Left ventricle myocardium inferior (tissue), 1 donor: ENCODE measurements at regions not wholly inside any gene's neighbourhood (a gene's known extent, or its start where the extent isn't known, plus 50 kb on each side); places are given as distances from the start of the nearest gene placed in this dataset.

Experiments
- DNase-seq: peaks from one replicate; pipeline ENCODE4 v3.0.0-alpha.2; 2020
- H3K27ac ChIP-seq: fragments of 200-600 bp; replicated peaks from 2 replicates; pipeline ENCODE4 v1.8.0; 2021
- H3K27me3 ChIP-seq: fragments of 200-600 bp; 2 replicates; pipeline ENCODE4 v1.8.0; 2021; ENCODE audit warnings: low read depth
- H3K36me3 ChIP-seq: fragments of 200-600 bp; 2 replicates; pipeline ENCODE4 v1.8.0; 2021
- H3K4me1 ChIP-seq: fragments of 200-600 bp; 2 replicates; pipeline ENCODE4 v1.8.0; 2021
- H3K4me3 ChIP-seq: fragments of 200-600 bp; 2 replicates; pipeline ENCODE4 v1.8.0; 2021; ENCODE audit warnings: mild to moderate bottlenecking, moderate library complexity
- H3K9me3 ChIP-seq: fragments of 200-600 bp; replicated peaks from 2 replicates; pipeline ENCODE4 v1.8.0; 2021
- intact Hi-C: fragments of 100-400 bp; cut with micrococcal nuclease; formaldehyde crosslinking; loops from one replicate; pipeline ENCODE4 v1.11.0; 2022
- TF ChIP-seq, protein P1 (sequence below): fragments of 200-600 bp; IDR thresholded peaks from 2 replicates; pipeline ENCODE4 v1.8.0; 2021; ENCODE audit warnings: antibody characterized with exemption, mild to moderate bottlenecking, borderline replicate concordance
- donor health status: DM: no; HTN: yes; CAD: no; lungs with severe emphysema.

DNA sequence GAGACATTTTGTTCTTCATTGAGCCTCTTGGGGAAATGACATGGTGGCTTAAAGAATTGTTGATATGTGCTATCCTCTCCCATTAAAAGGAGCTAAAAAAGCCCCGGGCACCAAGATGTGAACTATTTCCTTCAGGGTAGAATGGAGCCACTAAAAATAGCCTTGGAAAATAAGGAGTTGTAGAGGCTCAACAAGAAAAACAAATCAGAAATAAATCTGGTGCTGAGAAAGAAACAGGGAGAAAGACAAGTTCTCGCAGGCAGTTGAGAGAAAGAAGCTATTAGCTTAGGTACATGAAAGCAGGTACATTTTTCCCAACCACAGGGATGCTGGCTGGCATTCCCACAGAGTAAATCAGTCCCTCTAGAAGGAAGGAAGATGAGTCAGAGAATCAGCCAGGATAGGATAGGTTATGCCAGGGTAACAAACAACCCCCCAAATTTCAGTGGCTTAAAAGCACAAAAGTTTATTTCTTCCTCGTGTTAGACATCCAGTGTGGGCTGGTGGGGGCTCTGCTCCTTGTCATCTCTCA, 134.6 kb upstream of the ADRA1B start:
- TF ChIP-seq, protein P1, sequence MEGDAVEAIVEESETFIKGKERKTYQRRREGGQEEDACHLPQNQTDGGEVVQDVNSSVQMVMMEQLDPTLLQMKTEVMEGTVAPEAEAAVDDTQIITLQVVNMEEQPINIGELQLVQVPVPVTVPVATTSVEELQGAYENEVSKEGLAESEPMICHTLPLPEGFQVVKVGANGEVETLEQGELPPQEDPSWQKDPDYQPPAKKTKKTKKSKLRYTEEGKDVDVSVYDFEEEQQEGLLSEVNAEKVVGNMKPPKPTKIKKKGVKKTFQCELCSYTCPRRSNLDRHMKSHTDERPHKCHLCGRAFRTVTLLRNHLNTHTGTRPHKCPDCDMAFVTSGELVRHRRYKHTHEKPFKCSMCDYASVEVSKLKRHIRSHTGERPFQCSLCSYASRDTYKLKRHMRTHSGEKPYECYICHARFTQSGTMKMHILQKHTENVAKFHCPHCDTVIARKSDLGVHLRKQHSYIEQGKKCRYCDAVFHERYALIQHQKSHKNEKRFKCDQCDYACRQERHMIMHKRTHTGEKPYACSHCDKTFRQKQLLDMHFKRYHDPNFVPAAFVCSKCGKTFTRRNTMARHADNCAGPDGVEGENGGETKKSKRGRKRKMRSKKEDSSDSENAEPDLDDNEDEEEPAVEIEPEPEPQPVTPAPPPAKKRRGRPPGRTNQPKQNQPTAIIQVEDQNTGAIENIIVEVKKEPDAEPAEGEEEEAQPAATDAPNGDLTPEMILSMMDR, result no peak
- Histone ChIP-seq H3K36me3 (no peaks in the 10 kb centered on the region), H3K27ac (no peak overlapping the region), H3K27me3 (no peaks in the 10 kb centered on the region), H3K4me3 (no peak overlapping the region), H3K4me1 (peaks cover 4% of the 10 kb centered on the region), H3K9me3 (no peaks in the 10 kb centered on the region)
- DNase-seq, result no peak
- intact Hi-C loops, result no loop called here

DNA sequence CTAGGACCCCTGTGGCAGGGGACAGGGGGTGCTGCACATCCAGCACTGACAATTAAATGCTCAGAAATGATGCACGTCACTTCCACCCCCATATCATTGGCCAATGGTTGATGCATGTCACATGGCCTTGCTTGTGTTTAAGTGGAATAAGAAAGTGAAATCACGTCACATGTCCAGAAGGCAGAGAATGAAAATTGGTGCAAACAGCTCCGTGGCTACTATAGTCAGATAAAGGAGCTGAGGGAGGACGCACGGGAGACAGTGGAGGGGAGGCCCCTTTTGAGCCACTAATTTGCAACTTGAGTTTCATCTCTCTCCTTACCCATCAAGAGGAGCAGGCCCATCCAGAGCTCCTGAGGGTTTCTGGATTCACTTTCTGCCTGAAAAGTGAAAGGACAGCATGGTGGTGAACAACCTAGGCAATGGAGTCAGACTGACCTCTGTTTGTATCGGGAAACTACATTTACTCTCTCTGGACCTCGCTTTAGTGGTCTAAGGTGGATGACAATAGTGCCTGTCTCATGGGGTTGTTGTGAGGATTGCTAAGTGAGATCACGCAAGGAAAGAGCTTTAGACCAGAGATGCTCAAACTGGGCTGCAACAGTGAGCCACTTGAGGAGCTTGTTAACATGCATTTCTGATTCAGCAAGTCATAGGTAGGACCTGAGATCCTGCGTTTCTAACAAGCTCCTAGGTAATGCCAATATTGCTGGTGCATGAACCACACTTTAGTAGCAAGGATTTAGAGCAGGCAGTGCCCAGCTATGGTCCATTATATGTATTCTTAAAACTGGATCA, 133.9 kb upstream of the ADRA1B start:
- no peak for DNase-seq
- TF ChIP-seq, protein P1, result no peak
- H3K27ac ChIP-seq, result no peak overlapping the region
- H3K9me3 ChIP-seq, result no peaks in the 10 kb centered on the region
- no peaks in the 10 kb centered on the region for H3K27me3 ChIP-seq
- intact Hi-C loops, result no loop called here
- no peaks in the 10 kb centered on the region for H3K36me3 ChIP-seq
- no peak overlapping the region for H3K4me3 ChIP-seq
- H3K4me1 ChIP-seq, result peaks cover 4% of the 10 kb centered on the region

- Histone ChIP-seq H3K27ac (no peak overlapping the region), H3K4me3 (no peak overlapping the region), H3K9me3 (no peaks in the 10 kb centered on the region), H3K27me3 (no peaks in the 10 kb centered on the region), H3K36me3 (no peaks in the 10 kb centered on the region), H3K4me1 (peaks cover 7% of the 10 kb centered on the region)
- DNase-seq, result no peak
- intact Hi-C loops, result no loop called here
- TF ChIP-seq, protein P1, result no peak
Measured at GRCh38 chr5:159782995-159783300, 133.3 kb upstream of the ADRA1B start.

GRCh38 chr5:159783726-159784247, 132.5 kb upstream of the ADRA1B start:
- intact Hi-C loops, result no loop called here
- Histone ChIP-seq H3K9me3 (no peaks in the 10 kb centered on the region), H3K27ac (no peak overlapping the region), H3K4me3 (no peak overlapping the region), H3K27me3 (no peaks in the 10 kb centered on the region), H3K36me3 (no peaks in the 10 kb centered on the region), H3K4me1 (peaks cover 14% of the 10 kb centered on the region)
- DNase-seq, result no peak
- TF ChIP-seq, protein P1, result no peak

GRCh38 chr5:159784993-159785392, 131.3 kb upstream of the ADRA1B start:
- Histone ChIP-seq H3K4me3 (no peak overlapping the region), H3K27me3 (no peaks in the 10 kb centered on the region), H3K36me3 (no peaks in the 10 kb centered on the region), H3K9me3 (no peaks in the 10 kb centered on the region), H3K27ac (no peak overlapping the region), H3K4me1 (peaks cover 20% of the 10 kb centered on the region)
- DNase-seq, result no peak
- intact Hi-C loops, result no loop called here
- TF ChIP-seq, protein P1, result no peak
